ENCODE measurements at regions not wholly inside any gene's neighbourhood (a gene's known extent, or its start where the extent isn't known, plus 50 kb on each side); places are given as distances from the start of the nearest gene placed in this dataset.

DNA sequence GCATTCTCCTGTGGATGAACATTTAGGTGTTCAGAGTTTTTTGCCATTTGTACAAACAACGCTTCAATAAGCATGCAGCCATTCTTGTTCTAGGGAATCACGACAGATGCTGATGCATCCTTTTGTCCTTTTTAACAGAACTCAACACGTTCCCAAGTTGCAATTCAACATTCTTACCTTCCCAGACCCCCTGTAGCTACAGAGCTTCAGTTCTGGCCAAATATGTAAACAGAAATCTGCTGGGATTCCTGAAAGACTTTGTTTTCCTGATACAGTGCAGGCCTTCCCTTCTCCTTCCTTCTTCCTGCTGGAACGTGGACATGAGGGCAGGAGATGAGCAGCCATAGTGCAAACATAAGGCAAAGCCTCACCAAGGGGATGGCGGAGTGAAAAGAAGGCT lies 59.1 kb upstream of the SPATA12 start:
- no peak for TF ChIP-seq POLR2A (IDR thresholded peaks at IDR 0.05; ENCODE audit: control extremely low read depth in 1 of 2, low read depth in 2 of 2, low read length in 2 of 2)
- TF ChIP-seq POLR2AphosphoS5 (IDR thresholded peaks at IDR 0.05; ENCODE audit: low read depth, low read length): no peak
- TF ChIP-seq, protein P1, sequence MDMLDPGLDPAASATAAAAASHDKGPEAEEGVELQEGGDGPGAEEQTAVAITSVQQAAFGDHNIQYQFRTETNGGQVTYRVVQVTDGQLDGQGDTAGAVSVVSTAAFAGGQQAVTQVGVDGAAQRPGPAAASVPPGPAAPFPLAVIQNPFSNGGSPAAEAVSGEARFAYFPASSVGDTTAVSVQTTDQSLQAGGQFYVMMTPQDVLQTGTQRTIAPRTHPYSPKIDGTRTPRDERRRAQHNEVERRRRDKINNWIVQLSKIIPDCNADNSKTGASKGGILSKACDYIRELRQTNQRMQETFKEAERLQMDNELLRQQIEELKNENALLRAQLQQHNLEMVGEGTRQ (IDR thresholded peaks at IDR 0.05; ENCODE audit: low read length): no peak
- no peak for TF ChIP-seq EP300 (IDR thresholded peaks at IDR 0.05; ENCODE audit: borderline replicate concordance in 1 of 2, low read depth in 2 of 2, low read length in 2 of 2)
- TF ChIP-seq, protein P2, sequence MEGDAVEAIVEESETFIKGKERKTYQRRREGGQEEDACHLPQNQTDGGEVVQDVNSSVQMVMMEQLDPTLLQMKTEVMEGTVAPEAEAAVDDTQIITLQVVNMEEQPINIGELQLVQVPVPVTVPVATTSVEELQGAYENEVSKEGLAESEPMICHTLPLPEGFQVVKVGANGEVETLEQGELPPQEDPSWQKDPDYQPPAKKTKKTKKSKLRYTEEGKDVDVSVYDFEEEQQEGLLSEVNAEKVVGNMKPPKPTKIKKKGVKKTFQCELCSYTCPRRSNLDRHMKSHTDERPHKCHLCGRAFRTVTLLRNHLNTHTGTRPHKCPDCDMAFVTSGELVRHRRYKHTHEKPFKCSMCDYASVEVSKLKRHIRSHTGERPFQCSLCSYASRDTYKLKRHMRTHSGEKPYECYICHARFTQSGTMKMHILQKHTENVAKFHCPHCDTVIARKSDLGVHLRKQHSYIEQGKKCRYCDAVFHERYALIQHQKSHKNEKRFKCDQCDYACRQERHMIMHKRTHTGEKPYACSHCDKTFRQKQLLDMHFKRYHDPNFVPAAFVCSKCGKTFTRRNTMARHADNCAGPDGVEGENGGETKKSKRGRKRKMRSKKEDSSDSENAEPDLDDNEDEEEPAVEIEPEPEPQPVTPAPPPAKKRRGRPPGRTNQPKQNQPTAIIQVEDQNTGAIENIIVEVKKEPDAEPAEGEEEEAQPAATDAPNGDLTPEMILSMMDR (IDR thresholded peaks at IDR 0.05; ENCODE audit: control extremely low read depth in 1 of 3, insufficient read depth in 1 of 3, low read depth in 1 of 3, low read length in 3 of 3): no peak
